Smooth muscle cell (in vitro differentiated cells): ENCODE measurements at regions not wholly inside any gene's neighbourhood (a gene's known extent, or its start where the extent isn't known, plus 50 kb on each side); places are given as distances from the start of the nearest gene placed in this dataset.

Experiments
- DNase-seq: peaks from one replicate; lab custom pipeline; 2025; ENCODE audit not compliant: unreplicated experiment; lab: John Stamatoyannopoulos, UW
- H2AFZ ChIP-seq: fragments of 200-600 bp; sonication (generic); 2 replicates; pipeline ENCODE4 v1.6.0; 2016; ENCODE audit warnings: antibody characterized with exemption, low read depth, mild to moderate bottlenecking
- H3F3A ChIP-seq: fragments of 200-600 bp; sonication (generic); 2 replicates; pipeline ENCODE4 v1.6.0; 2017; ENCODE audit warnings: antibody characterized with exemption, low read depth
- H3K27ac ChIP-seq: fragments of 200-600 bp; sonication (generic); 2 replicates; pipeline ENCODE4 v1.5.1; 2016; ENCODE audit warnings: low read depth, mild to moderate bottlenecking
- H3K27me3 ChIP-seq: fragments of 200-600 bp; sonication (generic); 2 replicates; pipeline ENCODE4 v1.6.1; 2016; ENCODE audit warnings: low read depth, mild to moderate bottlenecking
- H3K36me3 ChIP-seq: fragments of 200-600 bp; sonication (generic); 2 replicates; pipeline ENCODE4 v1.5.1; 2016; ENCODE audit warnings: low read depth
- H3K4me1 ChIP-seq: fragments of 200-600 bp; sonication (generic); 2 replicates; pipeline ENCODE4 v1.5.1; 2016; ENCODE audit warnings: low read depth
- H3K4me2 ChIP-seq: fragments of 200-600 bp; sonication (generic); 2 replicates; pipeline ENCODE4 v1.6.0; 2016; ENCODE audit warnings: mild to moderate bottlenecking
- H3K4me3 ChIP-seq: fragments of 200-600 bp; sonication (generic); 2 replicates; pipeline ENCODE4 v1.5.1; 2016; ENCODE audit warnings: mild to moderate bottlenecking
- H3K79me2 ChIP-seq: fragments of 200-600 bp; sonication (generic); 2 replicates; pipeline ENCODE4 v1.6.0; 2016; ENCODE audit warnings: low read depth, mild to moderate bottlenecking
- H3K9ac ChIP-seq: fragments of 200-600 bp; sonication (generic); 2 replicates; pipeline ENCODE4 v1.6.0; 2016; ENCODE audit warnings: low read depth
- H3K9me3 ChIP-seq: fragments of 200-600 bp; sonication (generic); replicated peaks from 2 replicates; pipeline ENCODE4 v1.5.1; 2016; ENCODE audit warnings: low read depth
- H4K20me1 ChIP-seq: fragments of 200-600 bp; sonication (generic); 2 replicates; pipeline ENCODE4 v1.6.0; 2016; ENCODE audit warnings: low read depth
- CTCF ChIP-seq: fragments of 200-600 bp; sonication (generic); IDR thresholded peaks from 2 replicates; pipeline ENCODE4 v1.5.1; 2017; ENCODE audit warnings: borderline replicate concordance, mild to moderate bottlenecking, antibody characterized with exemption; ENCODE audit not compliant: insufficient read depth, poor library complexity, severe bottlenecking
- WGBS: methylation state at CpG from one replicate; pipeline ENCODE4 v1.1.7; 2016; ENCODE audit warnings: low lambda C conversion rate; 5-methylcytosine and 5-hydroxymethylcytosine counted together

DNA sequence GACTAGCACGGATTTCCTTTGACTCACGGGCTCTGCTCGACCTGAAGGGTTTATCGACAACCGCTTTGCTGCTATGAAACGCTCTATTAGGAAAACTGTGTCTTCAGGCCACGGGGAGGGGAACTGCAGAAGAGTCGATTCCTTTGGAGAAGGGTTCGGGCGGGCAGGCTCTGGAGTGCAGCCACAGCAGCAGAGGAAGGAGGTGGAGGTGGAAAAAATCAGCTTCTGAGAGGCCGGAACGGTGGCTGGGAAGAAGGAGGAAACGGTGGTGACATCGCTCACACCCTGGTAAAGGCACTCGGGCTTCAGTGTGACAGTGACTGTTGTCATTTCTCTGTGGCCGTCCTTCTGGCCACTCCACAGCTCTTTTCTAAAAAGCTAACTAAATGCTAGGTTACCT, 64.6 kb upstream of the MGMT start:
- no peaks in the 10 kb centered on the region for H3F3A ChIP-seq
- DNase-seq, result no peak
- no peaks in the 10 kb centered on the region for H3K27me3 ChIP-seq

GRCh38 chr10:129404091-129404490, 63.0 kb upstream of the MGMT start:
- Histone ChIP-seq H3K4me3 (no peak overlapping the region), H3K36me3 (no peaks in the 10 kb centered on the region), H3F3A (no peaks in the 10 kb centered on the region), H2AFZ (no peak overlapping the region), H3K79me2 (no peaks in the 10 kb centered on the region), H3K4me1 (no peaks in the 10 kb centered on the region), H3K9me3 (no peaks in the 10 kb centered on the region), H3K27ac (no peak overlapping the region), H3K4me2 (no peak overlapping the region), H3K9ac (no peak overlapping the region), H3K27me3 (peaks cover 4% of the 10 kb centered on the region), H4K20me1 (no peaks in the 10 kb centered on the region)
- 97% methylated on average over 13 of the region's 13 CpGs for WGBS
- no peak for TF ChIP-seq CTCF
- no peak for DNase-seq

More for the DNA sequence above, 64.6 kb upstream of the MGMT start:
- no peak overlapping the region for H2AFZ ChIP-seq
- WGBS, result 85% methylated on average over 16 of the region's 16 CpGs
- H3K9me3 ChIP-seq, result no peaks in the 10 kb centered on the region
- no peak overlapping the region for H3K27ac ChIP-seq
- no peak overlapping the region for H3K4me3 ChIP-seq
- H3K79me2 ChIP-seq, result no peaks in the 10 kb centered on the region
- no peaks in the 10 kb centered on the region for H3K36me3 ChIP-seq
- no peak for TF ChIP-seq CTCF
- H3K4me1 ChIP-seq, result no peaks in the 10 kb centered on the region
- H3K9ac ChIP-seq, result no peak overlapping the region
- no peak overlapping the region for H3K4me2 ChIP-seq
- no peaks in the 10 kb centered on the region for H4K20me1 ChIP-seq

DNA sequence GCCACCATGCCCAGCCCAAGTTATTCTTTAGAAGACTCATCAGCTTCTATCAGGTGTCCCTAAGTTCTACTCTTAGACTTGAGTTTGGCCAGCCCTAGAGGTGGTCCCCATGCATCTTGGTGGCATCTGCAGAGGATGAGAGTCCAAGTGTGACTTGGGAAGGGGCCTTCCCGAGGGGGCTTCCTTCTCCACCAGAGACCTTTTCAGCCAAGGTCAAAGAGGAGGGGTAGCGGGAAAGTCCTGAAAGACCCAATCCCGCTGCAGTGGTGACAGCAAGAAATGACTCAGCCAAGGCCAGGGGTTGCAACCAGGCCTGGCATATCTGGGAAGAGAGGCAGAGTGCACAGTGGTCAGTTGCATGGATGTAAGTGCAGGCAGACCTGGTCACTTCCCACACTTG, 61.7 kb upstream of the MGMT start:
- Histone ChIP-seq H3K4me1 (no peaks in the 10 kb centered on the region), H2AFZ (no peak overlapping the region), H3K9ac (no peak overlapping the region), H3K4me3 (no peak overlapping the region), H4K20me1 (no peaks in the 10 kb centered on the region), H3K27ac (no peak overlapping the region), H3K27me3 (peaks cover 5% of the 10 kb centered on the region), H3K4me2 (no peak overlapping the region), H3F3A (no peaks in the 10 kb centered on the region), H3K9me3 (no peaks in the 10 kb centered on the region), H3K36me3 (no peaks in the 10 kb centered on the region), H3K79me2 (no peaks in the 10 kb centered on the region)
- 95% methylated on average over 3 of the region's 3 CpGs for WGBS
- no peak for DNase-seq
- no peak for TF ChIP-seq CTCF

DNA sequence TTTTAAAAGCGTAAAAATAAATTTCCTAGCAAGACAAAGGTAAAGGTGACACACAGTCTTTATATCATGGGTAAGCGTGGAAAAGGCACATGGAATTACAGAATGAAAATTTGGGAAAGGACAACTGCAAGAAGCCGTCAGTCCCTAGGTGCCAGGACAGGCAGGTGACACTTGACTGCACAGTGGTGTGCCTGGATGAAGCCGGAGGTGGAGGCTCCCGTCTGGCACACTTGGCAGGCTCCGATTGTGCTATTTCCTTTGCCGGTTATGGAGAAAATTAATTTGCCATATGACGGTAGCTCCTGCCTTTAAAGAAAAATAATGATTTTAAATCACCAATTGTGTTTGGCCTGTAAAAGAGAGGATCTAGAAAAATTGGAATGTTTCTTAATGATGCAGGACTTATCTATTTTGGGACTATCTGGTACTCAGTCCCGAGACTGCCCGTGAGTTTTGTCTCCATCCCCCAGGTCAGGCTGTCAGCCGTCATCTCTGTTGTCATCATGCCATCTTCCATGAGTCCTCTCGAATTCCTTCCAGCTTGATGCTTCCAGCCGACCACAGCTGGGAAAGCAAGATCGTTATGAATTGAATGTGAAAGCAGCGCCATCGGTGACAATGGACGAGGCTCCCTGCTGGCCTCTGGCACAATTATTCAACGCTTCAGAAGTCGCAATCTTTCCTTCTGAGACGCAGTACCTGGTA, 56.2 kb upstream of the MGMT start:
- no peak overlapping the region for H3K4me2 ChIP-seq
- H3F3A ChIP-seq, result no peaks in the 10 kb centered on the region
- no peak for TF ChIP-seq CTCF
- H3K36me3 ChIP-seq, result no peaks in the 10 kb centered on the region
- no peaks in the 10 kb centered on the region for H3K4me1 ChIP-seq
- H3K27ac ChIP-seq, result no peak overlapping the region
- no peak for DNase-seq
- 83% methylated on average over 20 of the region's 20 CpGs for WGBS
- no peaks in the 10 kb centered on the region for H3K79me2 ChIP-seq
- H3K9me3 ChIP-seq, result no peaks in the 10 kb centered on the region
- H3K9ac ChIP-seq, result no peak overlapping the region
- no peak overlapping the region for H3K4me3 ChIP-seq
- no peak overlapping the region for H2AFZ ChIP-seq
- no peaks in the 10 kb centered on the region for H4K20me1 ChIP-seq
- peaks cover 21% of the 10 kb centered on the region for H3K27me3 ChIP-seq
